ENCODE measurements at regions not wholly inside any gene's neighbourhood (a gene's known extent, or its start where the extent isn't known, plus 50 kb on each side); places are given as distances from the start of the nearest gene placed in this dataset.
A peak's percentile ranks its signal among the peaks of the same experiment; 100 is the strongest.

DNA sequence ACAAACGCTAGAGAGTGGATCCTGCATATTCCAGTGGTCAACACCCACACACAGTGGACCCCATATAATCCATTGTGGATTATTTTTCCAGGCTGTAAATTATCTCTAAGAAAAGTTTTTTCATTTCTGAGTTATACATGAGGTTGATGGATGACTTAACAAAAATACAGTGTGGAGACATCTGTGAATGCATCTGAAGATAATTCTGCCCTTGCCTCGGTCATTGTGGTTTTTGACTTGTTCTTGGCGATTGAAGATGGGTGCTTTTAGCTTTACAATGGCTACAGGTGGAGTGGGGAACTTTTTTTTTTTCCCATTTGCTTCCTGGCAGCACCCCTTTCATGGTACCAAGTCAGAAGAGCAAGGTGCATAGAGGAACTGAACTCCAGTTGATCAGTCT is 242.7 kb downstream of the MYLK4 start:
- Histone ChIP-seq H3K4me3 (no peak overlapping the region), H3K27ac (no peak overlapping the region)

- no peak overlapping the region for H3K4me3 ChIP-seq
- H3K27ac ChIP-seq: peak overlapping the region in 1 of 21 experiments; percentile 25
Measured at GRCh38 chr6:2507521-2508037, 243.1 kb downstream of the MYLK4 start.

DNA sequence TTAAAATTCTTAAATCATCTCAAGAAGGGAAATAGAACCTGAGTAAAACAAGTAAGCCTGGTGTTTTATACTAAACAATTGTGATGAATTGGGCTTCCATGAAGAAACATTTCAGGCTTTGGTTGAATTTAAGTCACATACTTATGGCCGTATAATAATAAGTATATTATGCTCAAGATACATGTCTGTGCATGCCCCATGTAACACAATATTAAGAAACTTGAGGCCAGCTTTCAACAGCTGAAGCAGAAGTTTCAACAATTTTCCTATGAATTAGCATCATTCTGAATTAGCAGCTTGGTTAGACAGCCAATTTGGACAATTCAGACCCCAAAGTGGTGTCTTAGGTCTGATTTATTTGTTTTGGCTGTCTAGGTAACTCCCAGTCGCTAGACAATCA is 243.7 kb downstream of the MYLK4 start:
- H3K27ac ChIP-seq: peak overlapping the region in 1 of 21 experiments; percentile 25
- H3K4me3 ChIP-seq: no peak overlapping the region

DNA sequence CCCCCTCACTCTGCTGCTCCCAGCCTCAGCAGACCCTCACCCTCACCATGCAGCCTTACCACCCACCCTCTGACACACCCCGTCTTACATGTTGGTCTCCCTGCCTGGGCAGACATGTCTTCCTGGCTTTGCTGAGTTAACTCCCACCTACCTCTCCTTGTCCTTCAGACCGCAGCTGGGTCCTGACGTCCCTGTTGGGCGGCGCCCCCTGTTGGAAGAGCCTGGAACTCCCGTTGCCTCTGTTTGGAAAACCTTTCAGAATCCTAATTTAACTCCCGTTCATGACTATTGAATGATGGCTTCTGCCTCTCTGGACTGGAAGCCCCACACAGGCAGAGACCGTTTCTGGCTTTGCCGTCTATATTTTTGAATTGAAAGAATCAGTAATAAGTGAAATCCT is 245.1 kb downstream of the MYLK4 start:
- Histone ChIP-seq H3K4me3 (no peak overlapping the region), H3K27ac (peak overlapping the region in 1 of 21 experiments; percentile 8)

- Histone ChIP-seq H3K4me3 (no peak overlapping the region), H3K27ac (no peak overlapping the region)
Measured at GRCh38 chr6:2504495-2505064, 246.1 kb downstream of the MYLK4 start.

DNA sequence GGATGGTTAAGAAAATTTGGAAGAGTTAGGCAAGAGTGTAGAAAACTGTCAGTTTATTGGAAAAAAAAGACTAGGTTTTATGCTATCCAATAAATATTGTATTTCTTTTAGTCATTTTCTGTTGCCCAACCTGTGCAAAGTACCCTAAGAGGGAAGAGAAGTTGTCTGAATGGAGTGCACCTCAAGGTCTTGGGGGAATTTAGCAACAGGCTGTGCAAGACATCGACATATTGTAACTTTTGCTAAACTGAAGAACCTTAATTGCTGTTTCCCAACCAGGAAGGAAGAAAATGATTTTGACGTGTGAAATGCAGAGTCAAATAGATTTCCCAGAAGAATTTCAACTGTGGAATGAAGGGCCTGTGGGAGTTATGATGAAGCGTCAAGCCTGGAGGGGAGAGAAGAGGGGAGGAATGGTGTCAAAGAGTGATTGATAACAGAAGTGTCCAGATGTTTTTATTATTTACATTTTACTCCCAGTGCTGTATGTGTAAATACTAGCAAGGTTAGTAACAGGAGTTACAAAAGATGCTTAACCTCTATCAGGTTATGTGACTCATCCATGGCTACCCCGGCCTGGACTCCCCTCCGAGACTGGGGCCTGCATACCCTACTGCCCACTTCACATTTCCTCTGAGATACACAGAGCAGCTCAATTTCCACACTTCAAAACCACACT is 246.8 kb downstream of the MYLK4 start:
- Histone ChIP-seq H3K4me3 (no peak overlapping the region), H3K27ac (peak overlapping the region in 1 of 21 experiments; percentile 20)

GRCh38 chr6:2502998-2503674 is 247.6 kb downstream of the MYLK4 start:
- Histone ChIP-seq H3K27ac (peak overlapping the region in 7 of 21 experiments; percentile 20 to 73 (median 46)), H3K4me3 (no peak overlapping the region)

GRCh38 chr6:2502096-2502997 is 248.4 kb downstream of the MYLK4 start:
- H3K4me3 ChIP-seq: no peak overlapping the region
- H3K27ac ChIP-seq: peak overlapping the region in 7 of 21 experiments; percentile 39 to 73 (median 46)

- Histone ChIP-seq H3K27ac (no peak overlapping the region), H3K4me3 (no peak overlapping the region)
Measured at GRCh38 chr6:2497922-2498623, 252.6 kb downstream of the MYLK4 start.

DNA sequence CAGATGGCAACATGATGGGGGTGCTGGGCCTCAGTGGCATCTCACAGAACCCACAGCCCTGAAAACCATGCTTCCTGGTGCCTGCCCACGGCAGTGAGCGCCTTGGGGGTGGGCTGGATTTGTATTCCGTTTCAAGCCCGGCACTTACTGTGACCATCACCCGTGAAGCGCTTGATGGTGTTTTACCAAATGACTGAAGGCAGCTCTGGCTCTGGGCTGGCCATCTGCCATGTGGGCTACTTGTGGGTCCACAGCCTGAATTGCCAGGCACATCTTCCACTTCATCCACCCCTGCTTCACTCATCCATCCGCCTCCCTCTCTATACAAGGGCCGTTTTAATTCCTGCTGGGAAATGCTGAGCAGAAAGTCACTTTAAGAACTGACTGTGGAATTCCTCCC is 250.9 kb upstream of the GMDS start:
- H3K4me3 ChIP-seq: no peak overlapping the region
- no peak overlapping the region for H3K27ac ChIP-seq

DNA sequence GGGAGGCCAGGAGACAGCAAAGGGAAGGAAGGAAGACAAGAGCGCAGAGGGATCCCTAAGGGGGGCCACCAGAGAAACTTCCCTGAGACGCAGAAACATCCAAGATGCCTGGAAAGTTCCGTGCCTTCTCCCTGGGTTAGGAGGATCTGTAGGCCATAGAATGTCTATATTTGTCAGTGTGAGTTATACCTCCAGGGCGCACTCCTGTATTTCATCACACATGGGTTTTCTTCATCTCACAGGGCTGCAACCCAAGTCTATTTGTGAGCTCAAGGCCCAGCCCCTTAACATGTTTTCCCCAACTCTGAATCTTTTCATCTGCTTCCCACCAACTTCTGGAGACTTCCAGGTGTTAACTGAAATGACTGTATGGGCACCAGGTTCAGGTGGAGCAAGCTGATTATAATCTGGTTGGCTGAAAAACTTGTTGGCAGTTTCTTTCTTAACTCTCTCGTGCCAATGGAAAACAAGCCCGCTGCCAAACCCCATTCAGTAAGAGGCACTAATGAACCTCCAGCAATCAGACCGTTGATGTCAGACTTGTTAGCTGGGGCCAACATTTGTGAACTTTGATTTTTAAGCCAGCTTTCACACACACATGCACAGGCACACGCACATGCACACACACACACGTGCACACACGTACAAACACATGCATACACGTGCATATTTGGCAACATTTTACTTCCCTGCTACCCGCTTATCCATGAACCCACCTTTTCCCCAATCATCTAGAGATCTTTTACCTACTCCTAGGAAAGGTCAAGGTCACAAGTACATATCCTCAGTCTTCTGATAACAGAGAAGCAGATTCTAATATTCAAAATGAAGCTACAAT is 247.5 kb upstream of the GMDS start:
- H3K27ac ChIP-seq: peak overlapping the region in 2 of 21 experiments; percentile 11 to 36

DNA sequence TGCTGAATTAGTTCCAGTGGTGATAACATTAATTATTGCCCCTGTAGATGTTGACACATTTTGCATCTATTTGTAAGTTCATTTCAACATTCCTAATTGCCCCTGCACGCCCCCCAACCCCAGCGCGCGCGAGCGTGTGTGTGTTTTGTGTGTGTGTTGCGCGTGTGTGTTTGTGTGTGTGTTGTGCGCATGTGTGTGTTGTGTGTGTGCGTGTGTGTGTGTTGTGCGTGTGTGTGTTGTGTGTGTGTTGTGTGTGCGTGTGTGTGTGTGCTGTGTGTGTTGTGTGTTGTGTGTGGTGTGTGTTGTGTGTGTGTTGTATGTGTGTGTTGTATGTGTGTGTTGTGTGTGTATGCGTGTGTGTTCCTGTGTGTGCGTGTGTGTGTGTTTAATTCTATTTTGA is 245.7 kb upstream of the GMDS start:
- no peak overlapping the region for H3K27ac ChIP-seq
- H3K4me3 ChIP-seq: no peak overlapping the region

More for the DNA sequence above, 247.5 kb upstream of the GMDS start:
- H3K4me3 ChIP-seq: no peak overlapping the region

DNA sequence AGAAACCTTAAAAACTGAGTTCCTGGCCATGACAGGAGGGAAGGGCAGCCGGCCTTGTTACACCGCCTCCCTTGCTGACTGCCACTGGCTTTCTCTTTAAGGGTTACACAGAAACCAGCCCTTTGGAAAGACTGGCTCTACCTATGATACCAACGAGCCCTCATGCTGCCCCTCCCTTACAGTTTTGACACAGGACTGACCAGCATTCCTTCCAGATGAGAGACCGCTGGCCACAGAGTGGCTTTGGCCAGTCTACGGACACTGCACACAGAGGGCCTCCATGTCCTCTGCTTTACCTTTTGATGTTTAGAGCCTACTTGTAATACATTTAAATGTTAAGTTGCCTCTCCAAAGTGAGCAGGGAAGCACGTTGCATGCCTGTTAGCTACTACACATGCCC is 243.2 kb upstream of the GMDS start:
- no peak overlapping the region for H3K4me3 ChIP-seq
- H3K27ac ChIP-seq: no peak overlapping the region

- no peak overlapping the region for H3K27ac ChIP-seq
- no peak overlapping the region for H3K4me3 ChIP-seq
Measured at GRCh38 chr6:2485116-2485515, 239.7 kb upstream of the GMDS start.

- H3K27ac ChIP-seq: no peak overlapping the region
- no peak overlapping the region for H3K4me3 ChIP-seq
Measured at GRCh38 chr6:2482773-2483172, 237.4 kb upstream of the GMDS start.

- H3K4me3 ChIP-seq: no peak overlapping the region
- H3K27ac ChIP-seq: no peak overlapping the region
Measured at GRCh38 chr6:2481307-2481706, 235.9 kb upstream of the GMDS start.

- H3K4me3 ChIP-seq: no peak overlapping the region
- no peak overlapping the region for H3K27ac ChIP-seq
Measured at GRCh38 chr6:2480267-2480966, 235.0 kb upstream of the GMDS start.

- Histone ChIP-seq H3K4me3 (no peak overlapping the region), H3K27ac (no peak overlapping the region)
Measured at GRCh38 chr6:2478200-2478599, 232.8 kb upstream of the GMDS start.
